NCI-H2107 treated with DMSO at 0.1 percent for 48 hours (cell line): ENCODE measurements at regions not wholly inside any gene's neighbourhood (a gene's known extent, or its start where the extent isn't known, plus 50 kb on each side); places are given as distances from the start of the nearest gene placed in this dataset.

Experiments used
- DNase-seq: peaks from one replicate; lab custom pipeline; 2025; ENCODE audit not compliant: unreplicated experiment; lab: John Stamatoyannopoulos, UW

- DNase-seq, result no peak
Measured at GRCh38 chr1:84759756-84760155, 69.5 kb upstream of the SSX2IP start.

- DNase-seq, result no peak
Measured at GRCh38 chr1:84758968-84759491, 68.8 kb upstream of the SSX2IP start.

GRCh38 chr1:84758476-84758875 is 68.2 kb upstream of the SSX2IP start:
- no peak for DNase-seq

- DNase-seq, result no peak
Measured at GRCh38 chr1:84757301-84757700, 67.0 kb upstream of the SSX2IP start.

- DNase-seq, result no peak
Measured at GRCh38 chr1:84756455-84757082, 66.3 kb upstream of the SSX2IP start.

GRCh38 chr1:84756001-84756400 is 65.7 kb upstream of the SSX2IP start:
- no peak for DNase-seq

- no peak for DNase-seq
Measured at GRCh38 chr1:84755216-84755615, 65.0 kb upstream of the SSX2IP start.

- no peak for DNase-seq
Measured at GRCh38 chr1:84754386-84754703, 64.1 kb upstream of the SSX2IP start.

GRCh38 chr1:84753516-84754385 is 63.5 kb upstream of the SSX2IP start:
- peak; percentile 89 for DNase-seq

- DNase-seq, result no peak
Measured at GRCh38 chr1:84750110-84750730, 60.0 kb upstream of the SSX2IP start.

GRCh38 chr1:84749427-84749826 is 59.2 kb upstream of the SSX2IP start:
- DNase-seq, result no peak

- no peak for DNase-seq
Measured at GRCh38 chr1:84748364-84748763, 58.1 kb upstream of the SSX2IP start.

- DNase-seq, result no peak
Measured at GRCh38 chr1:84745857-84746256, 55.6 kb upstream of the SSX2IP start.

- no peak for DNase-seq
Measured at GRCh38 chr1:84743896-84744295, 53.6 kb upstream of the SSX2IP start.

- no peak for DNase-seq
Measured at GRCh38 chr1:84742653-84743052, 52.4 kb upstream of the SSX2IP start.

GRCh38 chr1:84740050-84740714 is 49.9 kb upstream of the SSX2IP start:
- DNase-seq, result no peak
